Activated CD4-positive, alpha-beta T cell treated with anti-CD3 and anti-CD28 coated beads, Interleukin-2, Interleukin-4, amounts not matched to agents 100 ng/mL and 50 ng/mL, durations not matched to agents 16 hours and 8 hours (primary cell): ENCODE measurements at regions not wholly inside any gene's neighbourhood (a gene's known extent, or its start where the extent isn't known, plus 50 kb on each side); places are given as distances from the start of the nearest gene placed in this dataset.
"Not testable (repeated sequence)": the region's sequence is repeated elsewhere in the genome, so short reads cannot be mapped to it uniquely, and the experiment has no call there.

ENCODE experiments used
- DNase-seq: peaks from one replicate; pipeline ENCODE4 v3.0.0-alpha.2; 2020; ENCODE audit warnings: low spot score

DNA sequence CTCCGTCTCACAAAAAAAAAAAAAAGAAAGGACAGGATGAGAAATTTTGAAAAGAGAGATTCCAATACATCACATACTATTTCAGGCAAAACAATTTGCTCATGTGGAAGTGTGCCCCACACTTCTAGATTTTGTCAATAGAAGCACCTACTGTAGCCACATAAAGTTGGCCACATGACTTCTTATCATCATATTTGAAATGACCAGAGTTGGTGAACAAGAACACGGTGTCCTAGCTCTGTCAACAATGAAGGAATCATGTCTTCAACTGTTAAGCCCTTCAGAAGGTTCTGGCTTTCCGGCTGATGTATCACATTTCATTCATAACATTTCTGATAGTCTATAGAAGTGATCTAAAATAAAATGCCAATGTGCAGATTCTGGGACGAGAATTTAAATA, 534.5 kb downstream of the TMEM114 start:
- no peak for DNase-seq

GRCh38 chr16:8053437-8053836, 536.9 kb downstream of the TMEM114 start:
- no peak for DNase-seq

- no peak for DNase-seq
Measured at GRCh38 chr16:8048433-8048832, 541.9 kb downstream of the TMEM114 start.

DNA sequence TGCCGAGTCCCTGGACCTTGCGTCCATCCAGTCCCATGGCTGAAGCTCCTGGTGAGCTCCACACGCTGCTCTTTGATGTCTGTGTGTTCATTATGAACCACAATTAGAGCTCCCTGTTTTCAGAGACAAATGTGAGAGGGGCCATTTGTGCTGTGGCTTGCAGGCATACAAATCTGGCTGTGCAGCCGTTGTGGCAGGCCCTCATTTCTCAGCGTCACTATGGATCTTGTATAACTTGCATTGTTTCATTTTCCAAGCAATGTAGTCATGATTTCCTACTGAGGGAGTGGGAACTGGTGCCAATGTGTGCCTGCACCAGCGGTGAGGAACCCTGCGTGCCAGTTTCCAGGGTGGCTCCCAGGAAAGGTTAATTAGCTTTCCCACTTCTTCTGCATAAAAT, 542.6 kb downstream of the TMEM114 start:
- DNase-seq = no peak

GRCh38 chr16:8044796-8045195, 545.5 kb downstream of the TMEM114 start:
- DNase-seq = no peak

DNA sequence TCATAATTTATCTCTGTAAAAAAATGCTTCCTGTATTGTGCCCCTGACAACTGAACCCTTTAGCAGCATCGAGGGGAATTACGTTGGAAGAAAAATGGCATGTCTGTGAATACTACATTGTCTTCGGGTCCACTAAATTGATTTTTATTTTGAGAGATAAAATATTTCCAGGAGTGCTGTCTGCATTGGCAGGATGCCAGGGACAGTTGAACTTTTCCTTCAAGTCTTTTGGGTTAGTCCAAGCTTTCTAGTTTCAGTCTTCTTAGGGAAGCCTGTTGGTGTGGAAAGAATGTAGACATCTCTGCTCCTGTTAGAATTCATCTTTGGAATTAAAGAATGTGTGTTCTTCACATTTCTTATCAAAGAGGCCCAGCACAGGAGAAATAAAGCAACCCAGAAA, 557.9 kb downstream of the TMEM114 start:
- DNase-seq = no peak

GRCh38 chr16:8030004-8030403, 560.3 kb downstream of the TMEM114 start:
- not testable (repeated sequence) for DNase-seq

GRCh38 chr16:8026450-8026849, 563.9 kb downstream of the TMEM114 start:
- DNase-seq = no peak

DNA sequence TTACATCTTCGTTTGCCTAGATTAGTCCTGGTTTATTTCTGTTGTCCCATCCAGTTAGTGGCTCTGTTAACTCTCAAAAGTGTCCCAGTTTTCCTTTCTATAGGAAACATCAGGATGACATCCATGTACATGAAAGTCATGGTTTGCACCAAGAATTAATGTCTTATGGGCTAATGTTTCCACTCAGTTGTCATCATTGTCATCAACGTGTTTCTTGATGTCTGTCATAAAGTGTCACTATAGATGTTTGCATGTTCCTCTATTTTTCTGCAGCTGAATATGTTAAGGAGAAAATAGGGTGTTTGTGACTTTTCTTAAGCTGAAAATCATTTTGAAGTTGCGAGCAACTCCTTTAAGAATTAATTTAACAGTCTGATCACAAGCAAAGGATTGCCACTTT, 567.0 kb downstream of the TMEM114 start:
- DNase-seq = no peak

GRCh38 chr16:8005096-8005860, 585.0 kb downstream of the TMEM114 start:
- no peak for DNase-seq

DNA sequence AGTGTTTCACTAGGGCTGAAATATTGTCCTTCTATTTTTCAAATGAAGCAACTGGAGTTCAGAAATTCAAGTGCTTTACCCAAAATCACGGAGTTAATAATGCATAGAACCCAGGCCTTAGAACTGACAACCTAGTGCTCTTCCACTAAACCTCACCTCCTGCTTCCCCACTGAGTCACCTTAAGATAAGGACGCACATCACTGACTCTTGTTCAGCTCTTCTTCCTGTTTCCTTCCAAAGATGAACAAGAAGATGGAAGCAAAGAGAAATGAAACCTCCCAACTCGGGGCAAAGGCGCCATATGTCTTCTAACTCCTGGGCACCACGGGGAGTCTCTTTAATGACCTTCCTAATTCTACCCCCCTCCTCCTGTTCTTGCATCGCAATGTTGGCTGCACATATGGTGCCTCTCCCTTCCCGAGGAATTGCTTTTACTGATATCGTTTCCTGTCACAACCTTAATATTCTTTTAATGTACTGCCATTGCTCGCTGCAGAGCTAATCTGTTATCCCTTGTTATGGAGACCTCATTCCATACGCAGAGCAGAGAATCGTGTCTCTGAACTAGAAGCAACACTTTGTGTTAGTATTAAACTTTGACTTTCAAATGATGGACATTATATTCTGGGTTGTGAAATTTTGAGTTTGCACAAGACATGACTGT, 591.4 kb downstream of the TMEM114 start:
- DNase-seq = no peak

DNA sequence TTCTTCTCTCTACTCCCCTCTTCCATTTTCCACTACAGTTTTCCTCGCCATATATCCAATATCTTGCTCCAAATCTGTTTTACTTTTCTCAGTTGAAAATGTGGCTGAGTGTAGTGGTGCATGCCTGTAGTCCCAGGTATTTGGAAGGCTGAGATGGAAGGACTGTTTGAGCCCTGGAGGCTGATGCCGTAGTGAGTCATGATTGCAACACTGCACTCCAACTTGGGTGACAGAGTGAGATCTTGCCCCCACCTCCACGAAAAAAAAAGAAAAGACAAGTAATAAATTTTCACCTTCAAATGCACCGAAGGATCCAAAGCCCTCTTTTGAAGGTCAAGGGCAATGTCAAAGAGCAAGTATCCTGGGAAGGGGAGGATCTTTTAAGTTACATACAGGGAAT, 592.3 kb downstream of the TMEM114 start:
- DNase-seq = no peak

- DNase-seq = no peak
Measured at GRCh38 chr16:7992616-7993015, 597.7 kb downstream of the TMEM114 start.

- DNase-seq = no peak
Measured at GRCh38 chr16:7990626-7991260, 599.6 kb downstream of the TMEM114 start.

- DNase-seq = no peak
Measured at GRCh38 chr16:7983676-7984075, 606.6 kb downstream of the TMEM114 start.

DNA sequence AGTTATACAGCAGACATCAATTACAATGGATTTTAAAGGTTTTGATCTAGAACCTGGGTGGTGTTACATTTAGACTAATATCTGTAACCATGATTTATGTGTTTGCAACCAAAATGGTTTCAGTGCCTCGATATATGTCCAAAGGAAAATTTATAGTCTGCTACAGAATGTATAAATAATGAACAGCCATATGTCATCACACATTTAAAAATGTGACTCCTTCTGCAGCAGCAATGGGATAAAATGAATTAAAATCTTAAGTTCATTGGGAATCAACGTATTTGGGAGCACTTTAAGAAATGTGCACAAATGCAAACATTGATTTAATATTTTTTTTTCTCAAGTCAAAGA, 610.2 kb downstream of the TMEM114 start:
- DNase-seq = no peak

DNA sequence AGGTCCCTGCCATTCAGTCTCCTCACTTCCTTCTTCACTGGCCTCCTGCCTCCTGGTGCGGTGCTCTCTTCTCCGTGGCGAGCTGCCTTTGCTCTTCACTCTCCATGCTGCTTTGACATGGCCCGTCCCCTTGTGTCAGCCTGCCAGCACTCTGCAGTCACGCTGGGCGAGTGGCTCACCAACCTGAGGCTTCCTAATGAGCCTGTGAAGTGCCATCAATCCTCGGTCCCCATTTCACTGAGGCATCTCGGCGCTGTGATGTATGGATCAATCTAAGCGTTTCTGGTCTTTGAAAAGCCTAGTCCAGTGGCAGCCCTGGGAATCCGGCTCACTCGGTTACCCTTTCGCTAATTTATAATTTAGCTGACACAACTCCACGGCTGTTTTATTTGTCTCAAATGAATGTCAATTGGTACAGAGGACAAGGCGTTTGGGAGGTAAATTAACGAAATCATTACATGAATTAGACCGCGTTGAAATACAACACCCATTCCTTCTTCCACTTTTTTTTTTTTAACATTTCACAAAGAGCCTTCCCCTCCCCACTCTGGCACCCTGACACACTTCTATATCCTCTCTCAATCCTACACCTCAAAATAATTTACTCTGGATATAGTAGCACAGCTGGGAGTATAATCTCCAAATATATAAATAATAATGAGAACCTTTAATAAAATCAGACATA, 610.7 kb downstream of the TMEM114 start:
- DNase-seq = no peak

- no peak for DNase-seq
Measured at GRCh38 chr16:7976563-7976962, 613.7 kb downstream of the TMEM114 start.

GRCh38 chr16:7976125-7976524, 614.2 kb downstream of the TMEM114 start:
- DNase-seq = no peak

- DNase-seq = no peak
Measured at GRCh38 chr16:7967996-7968509, 622.3 kb downstream of the TMEM114 start.

DNA sequence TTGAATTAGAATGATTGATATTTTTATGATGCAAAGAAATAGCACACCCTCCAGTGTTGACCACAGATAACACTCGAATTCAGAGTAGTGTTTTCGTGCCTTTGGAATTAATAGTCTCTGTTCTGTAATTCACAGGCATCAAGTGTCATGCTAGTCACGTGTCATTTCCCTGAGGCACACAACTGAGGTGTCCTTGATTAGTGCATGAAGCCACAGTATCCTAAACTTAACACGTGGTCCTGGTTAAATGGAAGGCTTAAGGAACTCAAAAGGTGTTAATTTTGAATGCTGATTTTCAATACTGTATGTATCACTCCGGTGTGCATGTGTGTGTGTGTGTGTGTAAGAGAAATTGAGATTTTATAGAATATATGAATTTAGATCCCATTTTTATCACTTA, 625.6 kb downstream of the TMEM114 start:
- DNase-seq = no peak

- no peak for DNase-seq
Measured at GRCh38 chr16:7964167-7964566, 626.1 kb downstream of the TMEM114 start.
